RWPE1 (cell line): ENCODE measurements at regions not wholly inside any gene's neighbourhood (a gene's known extent, or its start where the extent isn't known, plus 50 kb on each side); places are given as distances from the start of the nearest gene placed in this dataset.
"Not testable (repeated sequence)": the region's sequence is repeated elsewhere in the genome, so short reads cannot be mapped to it uniquely, and the experiment has no call there.

Experiments used
- CTCF ChIA-PET: fragments of 350-600 bp; sonication (Branson Sonifier 250); formaldehyde crosslinking; extraction: SDS; loops from one replicate; lab custom pipeline; 2021; lab: Yijun Ruan, JAX
- POLR2A ChIA-PET: fragments of 400-600 bp; formaldehyde crosslinking; extraction: SDS; loops from one replicate; lab custom pipeline; 2020; ENCODE audit warnings: antibody characterized with exemption; ENCODE audit not compliant: low non-redundant PET; lab: Yijun Ruan, JAX
- DNase-seq: peaks from one replicate; pipeline ENCODE4 v3.0.0; 2012; ENCODE audit warnings: low spot score
- H3K27ac ChIP-seq: fragments of 450-650 bp; 2 replicates; pipeline ENCODE4 v1.5.1; 2017
- CTCF ChIP-seq: fragments of 450-650 bp; conservative IDR thresholded peaks from 2 replicates; pipeline ENCODE4 v1.5.1; 2017; ENCODE audit warnings: low read depth, mild to moderate bottlenecking

GRCh38 chr7:146057958-146058357 lies 58.6 kb upstream of the CNTNAP2 start:
- POLR2A ChIA-PET: no interaction called here
- CTCF ChIA-PET: no interaction called here
- TF ChIP-seq CTCF: no peak
- no peak overlapping the region for H3K27ac ChIP-seq
- DNase-seq: no peak

GRCh38 chr7:146054909-146055308 lies 61.7 kb upstream of the CNTNAP2 start:
- CTCF ChIA-PET: no interaction called here
- no peak overlapping the region for H3K27ac ChIP-seq
- POLR2A ChIA-PET: no interaction called here
- no peak for DNase-seq
- no peak for TF ChIP-seq CTCF

- no peak overlapping the region for H3K27ac ChIP-seq
- ChIA-PET POLR2A (no interaction called here), CTCF (no interaction called here)
- no peak for TF ChIP-seq CTCF
- no peak for DNase-seq
Measured at GRCh38 chr7:146053492-146053891, 63.1 kb upstream of the CNTNAP2 start.

GRCh38 chr7:146043310-146043709 lies 73.3 kb upstream of the CNTNAP2 start:
- DNase-seq, POLR2A ChIA-PET, CTCF ChIA-PET, H3K27ac ChIP-seq: not testable (repeated sequence)

GRCh38 chr7:146028251-146028750 lies 88.3 kb upstream of the CNTNAP2 start:
- no peak for TF ChIP-seq CTCF
- no peak overlapping the region for H3K27ac ChIP-seq
- ChIA-PET POLR2A (no interaction called here), CTCF (no interaction called here)
- DNase-seq: no peak

GRCh38 chr7:146027243-146027642 lies 89.4 kb upstream of the CNTNAP2 start:
- POLR2A ChIA-PET: no interaction called here
- H3K27ac ChIP-seq: no peak overlapping the region
- CTCF ChIA-PET: no interaction called here
- DNase-seq: no peak
- TF ChIP-seq CTCF: no peak

- TF ChIP-seq CTCF: no peak
- no peak for DNase-seq
- POLR2A ChIA-PET: no interaction called here
- no peak overlapping the region for H3K27ac ChIP-seq
- CTCF ChIA-PET: no interaction called here
Measured at GRCh38 chr7:146022776-146023175, 93.8 kb upstream of the CNTNAP2 start.

GRCh38 chr7:146019041-146020004 lies 97.3 kb upstream of the CNTNAP2 start:
- H3K27ac ChIP-seq, DNase-seq, POLR2A ChIA-PET, CTCF ChIA-PET: not testable (repeated sequence)

- CTCF ChIA-PET: not testable (repeated sequence)
Measured at GRCh38 chr7:146017366-146017765, 99.2 kb upstream of the CNTNAP2 start.

GRCh38 chr7:146014154-146014553 lies 102.4 kb upstream of the CNTNAP2 start:
- H3K27ac ChIP-seq, POLR2A ChIA-PET, DNase-seq, CTCF ChIA-PET: not testable (repeated sequence)

More at GRCh38 chr7:146017366-146017765, 99.2 kb upstream of the CNTNAP2 start:
- POLR2A ChIA-PET, DNase-seq, H3K27ac ChIP-seq: not testable (repeated sequence)
